ENCODE measurements at regions not wholly inside any gene's neighbourhood (a gene's known extent, or its start where the extent isn't known, plus 50 kb on each side); places are given as distances from the start of the nearest gene placed in this dataset.

DNA sequence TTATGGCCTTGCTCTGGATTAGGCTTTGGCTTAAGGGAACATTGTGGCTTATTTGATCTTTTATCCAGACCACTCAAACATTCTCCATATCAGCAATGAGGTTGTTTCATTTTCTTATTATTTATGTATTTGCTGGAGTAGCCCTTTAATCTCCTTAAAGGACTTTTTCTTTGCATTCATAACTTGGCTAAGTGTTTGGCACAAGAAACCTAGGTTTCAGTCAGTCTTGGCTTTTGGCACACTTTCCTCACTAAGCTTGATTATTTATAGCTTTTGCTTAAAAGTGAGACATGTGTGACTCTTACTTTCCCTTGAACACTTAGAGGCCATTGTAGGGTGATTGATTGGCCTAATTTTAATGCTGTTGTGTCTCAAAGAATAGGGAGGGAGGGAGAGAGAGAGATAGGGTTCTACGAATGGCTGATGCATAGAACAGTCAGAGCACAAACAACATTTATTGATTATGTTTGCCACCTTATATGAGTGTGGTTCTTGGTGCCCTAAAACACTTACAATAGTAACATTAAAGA, 2265.3 kb upstream of the C9orf72 start:
- H3K27ac ChIP-seq (ENCODE audit: extremely low read depth, low read depth, low read length) = no peak overlapping the region
- H3K9me1 ChIP-seq (ENCODE audit: control insufficient read depth, insufficient read depth, low read length) = no peaks in the 10 kb centered on the region
- in situ Hi-C loops (cut with MboI) (no loop called here), intact Hi-C loops (cut with micrococcal nuclease) (no loop called here)
- no peak overlapping the region for H2AFZ ChIP-seq (ENCODE audit: low read depth, low read length)
- no TSS peak for BruUV-seq (replicated peaks)
- no CpG with 5 or more reads among the region's 1 CpG for WGBS (ENCODE audit: insufficient coverage, low coverage, missing lambda C conversion rate)
- no peak for FAIRE-seq
- CTCF ChIA-PET (ENCODE audit: low intra/inter-chr PET ratio) = no interaction called here
- no peaks in the 10 kb centered on the region for H3K79me2 ChIP-seq (ENCODE audit: control insufficient read depth, insufficient read depth, low read length)
- no peak overlapping the region for H3K4me3 ChIP-seq
- H3K9me3 ChIP-seq (replicated peaks; ENCODE audit: control insufficient read depth, insufficient read depth, low read depth, low read length) = no peaks in the 10 kb centered on the region
- TF ChIP-seq, protein P1, sequence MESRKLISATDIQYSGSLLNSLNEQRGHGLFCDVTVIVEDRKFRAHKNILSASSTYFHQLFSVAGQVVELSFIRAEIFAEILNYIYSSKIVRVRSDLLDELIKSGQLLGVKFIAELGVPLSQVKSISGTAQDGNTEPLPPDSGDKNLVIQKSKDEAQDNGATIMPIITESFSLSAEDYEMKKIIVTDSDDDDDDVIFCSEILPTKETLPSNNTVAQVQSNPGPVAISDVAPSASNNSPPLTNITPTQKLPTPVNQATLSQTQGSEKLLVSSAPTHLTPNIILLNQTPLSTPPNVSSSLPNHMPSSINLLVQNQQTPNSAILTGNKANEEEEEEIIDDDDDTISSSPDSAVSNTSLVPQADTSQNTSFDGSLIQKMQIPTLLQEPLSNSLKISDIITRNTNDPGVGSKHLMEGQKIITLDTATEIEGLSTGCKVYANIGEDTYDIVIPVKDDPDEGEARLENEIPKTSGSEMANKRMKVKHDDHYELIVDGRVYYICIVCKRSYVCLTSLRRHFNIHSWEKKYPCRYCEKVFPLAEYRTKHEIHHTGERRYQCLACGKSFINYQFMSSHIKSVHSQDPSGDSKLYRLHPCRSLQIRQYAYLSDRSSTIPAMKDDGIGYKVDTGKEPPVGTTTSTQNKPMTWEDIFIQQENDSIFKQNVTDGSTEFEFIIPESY (CRISPR knock-in tag; IDR thresholded peaks at IDR 0.05) = no peak
- TF ChIP-seq ZFPM2 (CRISPR knock-in tag; IDR thresholded peaks at IDR 0.05) = no peak
- TF ChIP-seq, protein P2, sequence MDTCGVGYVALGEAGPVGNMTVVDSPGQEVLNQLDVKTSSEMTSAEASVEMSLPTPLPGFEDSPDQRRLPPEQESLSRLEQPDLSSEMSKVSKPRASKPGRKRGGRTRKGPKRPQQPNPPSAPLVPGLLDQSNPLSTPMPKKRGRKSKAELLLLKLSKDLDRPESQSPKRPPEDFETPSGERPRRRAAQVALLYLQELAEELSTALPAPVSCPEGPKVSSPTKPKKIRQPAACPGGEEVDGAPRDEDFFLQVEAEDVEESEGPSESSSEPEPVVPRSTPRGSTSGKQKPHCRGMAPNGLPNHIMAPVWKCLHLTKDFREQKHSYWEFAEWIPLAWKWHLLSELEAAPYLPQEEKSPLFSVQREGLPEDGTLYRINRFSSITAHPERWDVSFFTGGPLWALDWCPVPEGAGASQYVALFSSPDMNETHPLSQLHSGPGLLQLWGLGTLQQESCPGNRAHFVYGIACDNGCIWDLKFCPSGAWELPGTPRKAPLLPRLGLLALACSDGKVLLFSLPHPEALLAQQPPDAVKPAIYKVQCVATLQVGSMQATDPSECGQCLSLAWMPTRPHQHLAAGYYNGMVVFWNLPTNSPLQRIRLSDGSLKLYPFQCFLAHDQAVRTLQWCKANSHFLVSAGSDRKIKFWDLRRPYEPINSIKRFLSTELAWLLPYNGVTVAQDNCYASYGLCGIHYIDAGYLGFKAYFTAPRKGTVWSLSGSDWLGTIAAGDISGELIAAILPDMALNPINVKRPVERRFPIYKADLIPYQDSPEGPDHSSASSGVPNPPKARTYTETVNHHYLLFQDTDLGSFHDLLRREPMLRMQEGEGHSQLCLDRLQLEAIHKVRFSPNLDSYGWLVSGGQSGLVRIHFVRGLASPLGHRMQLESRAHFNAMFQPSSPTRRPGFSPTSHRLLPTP (IDR thresholded peaks at IDR 0.05; ENCODE audit: borderline replicate concordance, extremely low read depth, insufficient read length) = no peak
- no peak for TF ChIP-seq KDM2B (CRISPR knock-in tag; IDR thresholded peaks at IDR 0.05)
- TF ChIP-seq, protein P3, sequence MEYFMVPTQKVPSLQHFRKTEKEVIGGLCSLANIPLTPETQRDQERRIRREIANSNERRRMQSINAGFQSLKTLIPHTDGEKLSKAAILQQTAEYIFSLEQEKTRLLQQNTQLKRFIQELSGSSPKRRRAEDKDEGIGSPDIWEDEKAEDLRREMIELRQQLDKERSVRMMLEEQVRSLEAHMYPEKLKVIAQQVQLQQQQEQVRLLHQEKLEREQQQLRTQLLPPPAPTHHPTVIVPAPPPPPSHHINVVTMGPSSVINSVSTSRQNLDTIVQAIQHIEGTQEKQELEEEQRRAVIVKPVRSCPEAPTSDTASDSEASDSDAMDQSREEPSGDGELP (CRISPR knock-in tag; IDR thresholded peaks at IDR 0.05; ENCODE audit: borderline replicate concordance) = no peak
- no peak for TF ChIP-seq MTA2 (IDR thresholded peaks at IDR 0.05; ENCODE audit: low read depth)
- no peak for TF ChIP-seq GABPB1 (CRISPR knock-in tag; IDR thresholded peaks at IDR 0.05)
- TF ChIP-seq ZNF324 (CRISPR knock-in tag; IDR thresholded peaks at IDR 0.05) = no peak
- TF ChIP-seq, protein P4, sequence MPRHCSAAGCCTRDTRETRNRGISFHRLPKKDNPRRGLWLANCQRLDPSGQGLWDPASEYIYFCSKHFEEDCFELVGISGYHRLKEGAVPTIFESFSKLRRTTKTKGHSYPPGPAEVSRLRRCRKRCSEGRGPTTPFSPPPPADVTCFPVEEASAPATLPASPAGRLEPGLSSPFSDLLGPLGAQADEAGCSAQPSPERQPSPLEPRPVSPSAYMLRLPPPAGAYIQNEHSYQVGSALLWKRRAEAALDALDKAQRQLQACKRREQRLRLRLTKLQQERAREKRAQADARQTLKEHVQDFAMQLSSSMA (CRISPR knock-in tag; IDR thresholded peaks at IDR 0.05) = no peak
- no peak for TF ChIP-seq ADNP (tag; IDR thresholded peaks at IDR 0.05)
- no peak for TF ChIP-seq FOXA3 (CRISPR knock-in tag; conservative IDR thresholded peaks at IDR 0.05 in 1 of 2, IDR thresholded peaks at IDR 0.05 in 1 of 2)
- no peak for TF ChIP-seq SP1 (CRISPR knock-in tag; IDR thresholded peaks at IDR 0.05)
- TF ChIP-seq, protein P5, sequence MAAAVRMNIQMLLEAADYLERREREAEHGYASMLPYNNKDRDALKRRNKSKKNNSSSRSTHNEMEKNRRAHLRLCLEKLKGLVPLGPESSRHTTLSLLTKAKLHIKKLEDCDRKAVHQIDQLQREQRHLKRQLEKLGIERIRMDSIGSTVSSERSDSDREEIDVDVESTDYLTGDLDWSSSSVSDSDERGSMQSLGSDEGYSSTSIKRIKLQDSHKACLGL (CRISPR knock-in tag; IDR thresholded peaks at IDR 0.05; ENCODE audit: borderline replicate concordance, poor library complexity, severe bottlenecking) = no peak
- TF ChIP-seq ZNF589 (CRISPR knock-in tag; IDR thresholded peaks at IDR 0.05; ENCODE audit: low read depth) = no peak
- no peak for TF ChIP-seq STAT5A (IDR thresholded peaks at IDR 0.05; ENCODE audit: borderline replicate concordance, low read length)
- H3K27me3 ChIP-seq (ENCODE audit: control insufficient read depth in 2 of 2, insufficient read depth in 2 of 2, low read length in 2 of 2) = no peaks in the 10 kb centered on the region
- H3K4me2 ChIP-seq (ENCODE audit: insufficient read depth, low read length) = no peak overlapping the region
- no peaks in the 10 kb centered on the region for H3K36me3 ChIP-seq (ENCODE audit: control insufficient read depth, insufficient read depth, low read length)
- ATAC-seq = no peak
- no peak for DNase-seq (ENCODE audit: extremely low read depth in 1 of 4, low spot score in 3 of 4)
- H3K9ac ChIP-seq (ENCODE audit: insufficient read depth in 1 of 2, low read depth in 2 of 2, low read length in 2 of 2) = no peak overlapping the region
- no peaks in the 10 kb centered on the region for H4K20me1 ChIP-seq (replicated peaks; ENCODE audit: control insufficient read depth, insufficient read depth, low read length)
- H3K4me1 ChIP-seq (replicated peaks in 1 of 2; ENCODE audit: control insufficient read depth in 2 of 2, insufficient read depth in 2 of 2, low read length in 2 of 2) = no peaks in the 10 kb centered on the region
- POLR2A ChIA-PET = no interaction called here

Data from K562 (cell line).